ENCODE measurements at regions not wholly inside any gene's neighbourhood (a gene's known extent, or its start where the extent isn't known, plus 50 kb on each side); places are given as distances from the start of the nearest gene placed in this dataset.

DNA sequence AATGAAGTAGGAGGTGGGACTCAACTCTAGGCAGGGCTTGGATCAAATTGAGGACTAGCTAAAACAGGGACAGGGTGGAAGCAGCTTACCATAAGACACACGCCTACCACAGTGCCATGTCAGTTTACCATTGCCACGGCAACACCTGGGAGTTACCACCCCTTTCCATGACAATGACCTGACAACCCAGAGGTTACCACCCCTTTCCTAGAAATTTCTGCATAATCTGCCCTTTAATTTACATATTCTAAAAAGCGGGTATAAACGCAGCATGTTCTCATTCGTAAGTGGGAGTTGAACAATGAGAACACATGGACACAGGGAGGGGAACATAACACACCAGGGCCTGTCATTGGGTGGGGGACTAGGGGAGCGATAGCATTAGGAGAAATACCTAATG lies 72.7 kb downstream of the GCC1 start:
- TF ChIP-seq ZBTB20 (tag by site-specific recombination; IDR thresholded peaks at IDR 0.05) (no peak), ZNF202 (tag by site-specific recombination; IDR thresholded peaks at IDR 0.05; ENCODE audit: borderline replicate concordance) (no peak), ZBTB8A (tag by site-specific recombination; IDR thresholded peaks at IDR 0.05) (no peak), ZFP37 (tag by site-specific recombination; IDR thresholded peaks at IDR 0.05) (no peak), ZBTB48 (tag by site-specific recombination; IDR thresholded peaks at IDR 0.05) (no peak), ZNF433 (tag by site-specific recombination; IDR thresholded peaks at IDR 0.05; ENCODE audit: low read depth) (no peak)
- TF ChIP-seq, protein P1, sequence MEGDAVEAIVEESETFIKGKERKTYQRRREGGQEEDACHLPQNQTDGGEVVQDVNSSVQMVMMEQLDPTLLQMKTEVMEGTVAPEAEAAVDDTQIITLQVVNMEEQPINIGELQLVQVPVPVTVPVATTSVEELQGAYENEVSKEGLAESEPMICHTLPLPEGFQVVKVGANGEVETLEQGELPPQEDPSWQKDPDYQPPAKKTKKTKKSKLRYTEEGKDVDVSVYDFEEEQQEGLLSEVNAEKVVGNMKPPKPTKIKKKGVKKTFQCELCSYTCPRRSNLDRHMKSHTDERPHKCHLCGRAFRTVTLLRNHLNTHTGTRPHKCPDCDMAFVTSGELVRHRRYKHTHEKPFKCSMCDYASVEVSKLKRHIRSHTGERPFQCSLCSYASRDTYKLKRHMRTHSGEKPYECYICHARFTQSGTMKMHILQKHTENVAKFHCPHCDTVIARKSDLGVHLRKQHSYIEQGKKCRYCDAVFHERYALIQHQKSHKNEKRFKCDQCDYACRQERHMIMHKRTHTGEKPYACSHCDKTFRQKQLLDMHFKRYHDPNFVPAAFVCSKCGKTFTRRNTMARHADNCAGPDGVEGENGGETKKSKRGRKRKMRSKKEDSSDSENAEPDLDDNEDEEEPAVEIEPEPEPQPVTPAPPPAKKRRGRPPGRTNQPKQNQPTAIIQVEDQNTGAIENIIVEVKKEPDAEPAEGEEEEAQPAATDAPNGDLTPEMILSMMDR (tag by site-specific recombination; IDR thresholded peaks at IDR 0.05) = no peak
- TF ChIP-seq, protein P2, sequence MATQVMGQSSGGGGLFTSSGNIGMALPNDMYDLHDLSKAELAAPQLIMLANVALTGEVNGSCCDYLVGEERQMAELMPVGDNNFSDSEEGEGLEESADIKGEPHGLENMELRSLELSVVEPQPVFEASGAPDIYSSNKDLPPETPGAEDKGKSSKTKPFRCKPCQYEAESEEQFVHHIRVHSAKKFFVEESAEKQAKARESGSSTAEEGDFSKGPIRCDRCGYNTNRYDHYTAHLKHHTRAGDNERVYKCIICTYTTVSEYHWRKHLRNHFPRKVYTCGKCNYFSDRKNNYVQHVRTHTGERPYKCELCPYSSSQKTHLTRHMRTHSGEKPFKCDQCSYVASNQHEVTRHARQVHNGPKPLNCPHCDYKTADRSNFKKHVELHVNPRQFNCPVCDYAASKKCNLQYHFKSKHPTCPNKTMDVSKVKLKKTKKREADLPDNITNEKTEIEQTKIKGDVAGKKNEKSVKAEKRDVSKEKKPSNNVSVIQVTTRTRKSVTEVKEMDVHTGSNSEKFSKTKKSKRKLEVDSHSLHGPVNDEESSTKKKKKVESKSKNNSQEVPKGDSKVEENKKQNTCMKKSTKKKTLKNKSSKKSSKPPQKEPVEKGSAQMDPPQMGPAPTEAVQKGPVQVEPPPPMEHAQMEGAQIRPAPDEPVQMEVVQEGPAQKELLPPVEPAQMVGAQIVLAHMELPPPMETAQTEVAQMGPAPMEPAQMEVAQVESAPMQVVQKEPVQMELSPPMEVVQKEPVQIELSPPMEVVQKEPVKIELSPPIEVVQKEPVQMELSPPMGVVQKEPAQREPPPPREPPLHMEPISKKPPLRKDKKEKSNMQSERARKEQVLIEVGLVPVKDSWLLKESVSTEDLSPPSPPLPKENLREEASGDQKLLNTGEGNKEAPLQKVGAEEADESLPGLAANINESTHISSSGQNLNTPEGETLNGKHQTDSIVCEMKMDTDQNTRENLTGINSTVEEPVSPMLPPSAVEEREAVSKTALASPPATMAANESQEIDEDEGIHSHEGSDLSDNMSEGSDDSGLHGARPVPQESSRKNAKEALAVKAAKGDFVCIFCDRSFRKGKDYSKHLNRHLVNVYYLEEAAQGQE (tag by site-specific recombination; IDR thresholded peaks at IDR 0.05) = no peak

All from HEK293 (cell line).